ENCODE measurements at regions not wholly inside any gene's neighbourhood (a gene's known extent, or its start where the extent isn't known, plus 50 kb on each side); places are given as distances from the start of the nearest gene placed in this dataset.
"Not testable (repeated sequence)": the region's sequence is repeated elsewhere in the genome, so short reads cannot be mapped to it uniquely, and the experiment has no call there.

GRCh38 chr2:31642707-31643106 lies 62.0 kb upstream of the SRD5A2 start:
- ChIA-PET CTCF (no interaction called here), POLR2A (no interaction called here), SMC1A (ENCODE audit: uncharacterized antibody, unreplicated experiment) (no interaction called here), RAD21 (ENCODE audit: unreplicated experiment) (no interaction called here)
- no peak overlapping the region for H2AFZ ChIP-seq (ENCODE audit: control insufficient read depth, low read depth, low read length)
- H3K27me3 ChIP-seq (replicated peaks in 1 of 2; ENCODE audit: control insufficient read depth in 2 of 2, insufficient read depth in 2 of 2, low read length in 1 of 2) = no peaks in the 10 kb centered on the region
- no peak for FAIRE-seq
- 87% methylated on average over 1 of the region's 1 CpG for WGBS (ENCODE audit: insufficient coverage, insufficient replicate concordance, low lambda C conversion rate, missing lambda C conversion rate)
- BruUV-seq (replicated peaks) = no TSS peak
- no peaks in the 10 kb centered on the region for H3K9me3 ChIP-seq (replicated peaks; ENCODE audit: control insufficient read depth, insufficient read depth, low read length)
- intact Hi-C loops (cut with micrococcal nuclease; ENCODE audit: unreplicated experiment) = no loop called here
- no peaks in the 10 kb centered on the region for H3K4me1 ChIP-seq (ENCODE audit: control insufficient read depth, insufficient read depth, low read length)
- no peak for TF ChIP-seq NBN (IDR thresholded peaks at IDR 0.05)
- no peak for TF ChIP-seq SP1 (IDR thresholded peaks at IDR 0.05; ENCODE audit: low read depth, low read length)
- no peak for TF ChIP-seq BMI1 (IDR thresholded peaks at IDR 0.05; ENCODE audit: borderline replicate concordance)
- TF ChIP-seq WRNIP1 (IDR thresholded peaks at IDR 0.05; ENCODE audit: borderline replicate concordance, low read depth, low read length) = no peak
- no peak for TF ChIP-seq NFIC (IDR thresholded peaks at IDR 0.05; ENCODE audit: low read depth, low read length)
- no peak for TF ChIP-seq NFYA (IDR thresholded peaks at IDR 0.05; ENCODE audit: borderline replicate concordance, low read depth, low read length)
- TF ChIP-seq SPI1 (IDR thresholded peaks at IDR 0.05; ENCODE audit: borderline replicate concordance, insufficient read depth, low read depth, low read length) = no peak
- no peak for TF ChIP-seq ZZZ3 (IDR thresholded peaks at IDR 0.05; ENCODE audit: control insufficient read depth, insufficient read length, low read depth)
- no peak for TF ChIP-seq MXI1 (IDR thresholded peaks at IDR 0.05; ENCODE audit: low read depth, low read length)
- H3K79me2 ChIP-seq (ENCODE audit: control insufficient read depth, insufficient read depth, low read length) = no peaks in the 10 kb centered on the region
- H3K4me3 ChIP-seq = no peak overlapping the region
- no peak for DNase-seq (ENCODE audit: low read depth, low spot score)
- no peak overlapping the region for H3K9ac ChIP-seq (ENCODE audit: control insufficient read depth, insufficient read depth, low read length)
- H3K36me3 ChIP-seq (ENCODE audit: control insufficient read depth in 2 of 2, insufficient read depth in 2 of 2, low read length in 1 of 2) = no peaks in the 10 kb centered on the region
- H3K4me2 ChIP-seq (ENCODE audit: control insufficient read depth, insufficient read depth) = no peak overlapping the region
- H4K20me1 ChIP-seq (ENCODE audit: control insufficient read depth, insufficient read depth) = no peaks in the 10 kb centered on the region
- in situ Hi-C loops (cut with MboI) = no loop called here
- no peak overlapping the region for H3K27ac ChIP-seq (ENCODE audit: control insufficient read depth, insufficient read depth)
- no peak for ATAC-seq

DNA sequence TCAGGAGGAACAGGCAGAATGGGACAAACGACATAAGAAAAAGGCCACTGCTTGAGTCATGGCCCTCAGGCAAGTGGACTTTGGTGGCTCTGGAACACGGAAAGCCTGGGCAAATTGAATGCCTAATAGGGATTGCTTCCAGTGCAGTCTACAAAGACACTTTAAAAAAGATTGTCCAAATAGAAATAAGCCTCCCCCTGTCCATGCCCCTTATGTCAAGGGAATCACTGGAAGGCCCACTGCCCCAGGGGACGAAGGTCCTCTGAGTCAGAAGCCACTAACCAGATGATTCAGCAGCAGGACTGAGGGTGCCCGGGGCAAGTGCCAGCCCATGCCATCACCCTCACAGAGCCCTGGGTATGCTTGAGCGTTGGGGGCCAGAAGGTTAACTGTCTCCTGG lies 51.5 kb upstream of the SRD5A2 start:
- H3K4me2 ChIP-seq (ENCODE audit: control insufficient read depth, insufficient read depth); H3K79me2 ChIP-seq (ENCODE audit: control insufficient read depth, insufficient read depth, low read length); SMC1A ChIA-PET (ENCODE audit: uncharacterized antibody, unreplicated experiment); H3K4me1 ChIP-seq (ENCODE audit: control insufficient read depth, insufficient read depth, low read length); H3K9me3 ChIP-seq (replicated peaks; ENCODE audit: control insufficient read depth, insufficient read depth, low read length); H2AFZ ChIP-seq (ENCODE audit: control insufficient read depth, low read depth, low read length); FAIRE-seq; in situ Hi-C loops (cut with MboI); BruUV-seq (replicated peaks); CTCF ChIA-PET; H3K36me3 ChIP-seq (ENCODE audit: control insufficient read depth in 2 of 2, insufficient read depth in 2 of 2, low read length in 1 of 2); intact Hi-C loops (cut with micrococcal nuclease; ENCODE audit: unreplicated experiment); H4K20me1 ChIP-seq (ENCODE audit: control insufficient read depth, insufficient read depth); POLR2A ChIA-PET; H3K9ac ChIP-seq (ENCODE audit: control insufficient read depth, insufficient read depth, low read length); RAD21 ChIA-PET (ENCODE audit: unreplicated experiment); H3K27me3 ChIP-seq (replicated peaks in 1 of 2; ENCODE audit: control insufficient read depth in 2 of 2, insufficient read depth in 2 of 2, low read length in 1 of 2); DNase-seq (ENCODE audit: low read depth, low spot score); H3K27ac ChIP-seq (ENCODE audit: control insufficient read depth, insufficient read depth); H3K4me3 ChIP-seq; ATAC-seq: not testable (repeated sequence)
- 3% methylated on average over 5 of the region's 5 CpGs for whole genome bisulfite sequencing (ENCODE audit: insufficient coverage, insufficient replicate concordance, low lambda C conversion rate, missing lambda C conversion rate)

Data from GM12878 (cell line).